ENCODE measurements at regions not wholly inside any gene's neighbourhood (a gene's known extent, or its start where the extent isn't known, plus 50 kb on each side); places are given as distances from the start of the nearest gene placed in this dataset.

DNA sequence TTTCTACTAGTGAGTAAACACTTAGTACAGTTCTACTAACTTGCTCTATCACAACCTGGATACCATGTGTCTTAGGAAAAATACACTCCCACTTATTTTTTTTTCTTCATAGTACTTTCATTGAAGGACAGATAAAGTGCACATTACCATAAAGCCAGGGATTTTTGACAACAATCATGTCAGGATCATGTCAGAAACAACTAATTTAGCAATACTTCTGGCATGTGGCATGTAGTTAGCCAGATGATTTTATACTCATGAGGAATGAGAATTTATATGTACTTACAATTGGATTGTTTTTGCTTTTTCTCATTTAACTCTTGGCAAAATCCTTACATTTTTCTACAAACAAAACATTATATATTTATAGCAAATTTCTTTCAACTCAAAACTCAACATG is 630.7 kb upstream of the GRM3 start:
- Histone ChIP-seq H3K4me3 (no peak overlapping the region), H3K27ac (replicated peaks) (no peak overlapping the region), H3K36me3 (no peaks in the 10 kb centered on the region), H3K4me1 (no peaks in the 10 kb centered on the region), H3K9me3 (replicated peaks) (peaks cover 3% of the 10 kb centered on the region), H3K27me3 (ENCODE audit: low read depth) (no peaks in the 10 kb centered on the region)
- TF ChIP-seq, protein P1, sequence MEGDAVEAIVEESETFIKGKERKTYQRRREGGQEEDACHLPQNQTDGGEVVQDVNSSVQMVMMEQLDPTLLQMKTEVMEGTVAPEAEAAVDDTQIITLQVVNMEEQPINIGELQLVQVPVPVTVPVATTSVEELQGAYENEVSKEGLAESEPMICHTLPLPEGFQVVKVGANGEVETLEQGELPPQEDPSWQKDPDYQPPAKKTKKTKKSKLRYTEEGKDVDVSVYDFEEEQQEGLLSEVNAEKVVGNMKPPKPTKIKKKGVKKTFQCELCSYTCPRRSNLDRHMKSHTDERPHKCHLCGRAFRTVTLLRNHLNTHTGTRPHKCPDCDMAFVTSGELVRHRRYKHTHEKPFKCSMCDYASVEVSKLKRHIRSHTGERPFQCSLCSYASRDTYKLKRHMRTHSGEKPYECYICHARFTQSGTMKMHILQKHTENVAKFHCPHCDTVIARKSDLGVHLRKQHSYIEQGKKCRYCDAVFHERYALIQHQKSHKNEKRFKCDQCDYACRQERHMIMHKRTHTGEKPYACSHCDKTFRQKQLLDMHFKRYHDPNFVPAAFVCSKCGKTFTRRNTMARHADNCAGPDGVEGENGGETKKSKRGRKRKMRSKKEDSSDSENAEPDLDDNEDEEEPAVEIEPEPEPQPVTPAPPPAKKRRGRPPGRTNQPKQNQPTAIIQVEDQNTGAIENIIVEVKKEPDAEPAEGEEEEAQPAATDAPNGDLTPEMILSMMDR (IDR thresholded peaks at IDR 0.05; ENCODE audit: borderline replicate concordance): no peak
- intact Hi-C loops (cut with micrococcal nuclease): no loop called here
- no peak for DNase-seq

DNA sequence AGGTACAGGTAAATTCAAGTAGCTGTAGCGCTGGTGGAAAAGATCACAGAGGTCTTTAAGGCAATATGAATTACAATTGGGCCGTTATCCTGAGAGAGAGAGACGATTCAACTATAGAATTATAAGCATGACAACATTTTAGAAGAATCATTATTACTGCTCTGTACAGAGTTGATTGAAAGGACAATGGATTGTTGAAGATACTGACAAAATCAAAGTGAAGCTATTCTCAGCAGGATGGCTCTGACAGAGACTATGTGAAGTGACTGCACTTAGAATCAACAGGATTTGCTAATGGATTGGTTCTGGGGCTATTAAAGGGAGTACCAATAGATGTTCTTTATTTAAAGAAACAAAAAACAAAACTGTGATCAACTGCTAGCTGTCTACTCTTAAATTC is 634.8 kb upstream of the GRM3 start:
- Histone ChIP-seq H3K27me3 (ENCODE audit: low read depth) (no peaks in the 10 kb centered on the region), H3K36me3 (no peaks in the 10 kb centered on the region), H3K27ac (replicated peaks) (no peak overlapping the region), H3K4me3 (no peak overlapping the region), H3K9me3 (replicated peaks) (peaks cover 12% of the 10 kb centered on the region), H3K4me1 (no peaks in the 10 kb centered on the region)
- DNase-seq: no peak
- intact Hi-C loops (cut with micrococcal nuclease): no loop called here
- TF ChIP-seq, protein P1 (IDR thresholded peaks at IDR 0.05; ENCODE audit: borderline replicate concordance): no peak

DNA sequence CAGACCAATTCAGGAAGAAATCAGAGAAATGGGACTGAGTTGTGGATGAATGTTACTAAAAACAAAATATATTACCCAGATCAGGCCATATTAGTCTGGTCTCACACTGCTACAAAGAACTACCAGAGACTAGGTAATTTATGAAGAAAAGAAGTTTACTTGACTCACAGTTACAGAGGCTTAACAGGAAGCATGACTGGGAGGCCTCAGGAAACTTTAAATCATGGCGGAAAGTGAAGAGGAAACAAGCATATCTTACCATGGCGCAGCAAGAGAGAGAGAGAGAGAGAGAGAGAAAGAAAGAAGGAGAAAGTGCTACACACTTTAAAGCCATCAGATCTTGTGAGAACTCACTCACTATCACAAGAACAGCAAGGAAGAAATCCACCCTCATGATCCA is 636.8 kb upstream of the GRM3 start:
- H3K27me3 ChIP-seq (ENCODE audit: low read depth): no peaks in the 10 kb centered on the region
- H3K27ac ChIP-seq (replicated peaks): no peak overlapping the region
- TF ChIP-seq, protein P1 (IDR thresholded peaks at IDR 0.05; ENCODE audit: borderline replicate concordance): no peak
- no peak overlapping the region for H3K4me3 ChIP-seq
- intact Hi-C loops (cut with micrococcal nuclease): no loop called here
- peaks cover 32% of the 10 kb centered on the region for H3K9me3 ChIP-seq (replicated peaks)
- H3K36me3 ChIP-seq: no peaks in the 10 kb centered on the region
- DNase-seq: no peak
- H3K4me1 ChIP-seq: no peaks in the 10 kb centered on the region

DNA sequence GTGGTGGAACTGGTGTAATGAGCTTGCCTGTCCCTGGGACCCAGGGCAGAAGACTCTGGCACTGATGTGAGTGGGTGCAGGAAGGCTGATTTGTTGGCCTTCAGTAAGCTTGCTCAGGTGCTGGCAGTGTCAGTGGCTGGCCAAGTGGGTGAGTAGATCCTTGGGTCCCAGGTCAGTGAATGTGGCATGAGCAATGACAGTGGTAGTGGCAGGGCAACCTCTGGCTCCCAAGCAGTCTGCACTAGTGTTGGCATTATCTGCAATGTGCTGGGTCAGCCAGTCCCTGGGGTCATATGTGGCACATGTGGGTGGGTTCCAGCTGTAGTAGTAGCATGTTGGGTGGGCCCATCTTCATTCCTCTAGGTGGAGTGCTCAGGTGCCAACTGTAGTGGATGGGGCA is 640.9 kb upstream of the GRM3 start:
- H3K4me1 ChIP-seq: no peaks in the 10 kb centered on the region
- intact Hi-C loops (cut with micrococcal nuclease): no loop called here

DNA sequence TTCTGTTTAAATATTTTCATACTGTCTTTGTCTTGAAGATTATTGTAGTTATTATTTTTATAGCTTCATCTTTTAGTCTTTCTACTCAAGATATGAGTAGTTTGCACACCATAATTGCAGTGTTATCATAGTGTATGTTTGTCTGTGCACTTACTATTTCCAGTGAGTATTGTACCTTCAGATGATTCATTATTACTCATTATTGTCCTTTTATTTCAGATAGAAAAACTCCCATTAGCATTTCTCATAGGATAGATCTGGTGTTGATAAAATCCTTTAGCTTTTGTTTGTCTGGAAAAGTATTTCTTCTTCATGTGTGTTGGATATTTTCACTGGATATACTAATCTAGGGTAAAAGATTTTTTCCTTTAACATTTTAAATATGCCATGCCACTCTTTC is 646.2 kb upstream of the GRM3 start:
- no peaks in the 10 kb centered on the region for H3K36me3 ChIP-seq
- intact Hi-C loops (cut with micrococcal nuclease): no loop called here
- H3K27me3 ChIP-seq (ENCODE audit: low read depth): no peaks in the 10 kb centered on the region
- no peak overlapping the region for H3K4me3 ChIP-seq
- TF ChIP-seq, protein P1 (IDR thresholded peaks at IDR 0.05; ENCODE audit: borderline replicate concordance): no peak
- H3K9me3 ChIP-seq (replicated peaks): peaks cover 72% of the 10 kb centered on the region
- no peaks in the 10 kb centered on the region for H3K4me1 ChIP-seq
- DNase-seq: no peak
- no peak overlapping the region for H3K27ac ChIP-seq (replicated peaks)

More for the DNA sequence above, 640.9 kb upstream of the GRM3 start:
- Histone ChIP-seq H3K27me3 (ENCODE audit: low read depth) (no peaks in the 10 kb centered on the region), H3K4me3 (no peak overlapping the region), H3K27ac (replicated peaks) (no peak overlapping the region), H3K9me3 (replicated peaks) (peaks cover 56% of the 10 kb centered on the region), H3K36me3 (no peaks in the 10 kb centered on the region)
- TF ChIP-seq, protein P1 (IDR thresholded peaks at IDR 0.05; ENCODE audit: borderline replicate concordance): no peak
- DNase-seq: no peak

DNA sequence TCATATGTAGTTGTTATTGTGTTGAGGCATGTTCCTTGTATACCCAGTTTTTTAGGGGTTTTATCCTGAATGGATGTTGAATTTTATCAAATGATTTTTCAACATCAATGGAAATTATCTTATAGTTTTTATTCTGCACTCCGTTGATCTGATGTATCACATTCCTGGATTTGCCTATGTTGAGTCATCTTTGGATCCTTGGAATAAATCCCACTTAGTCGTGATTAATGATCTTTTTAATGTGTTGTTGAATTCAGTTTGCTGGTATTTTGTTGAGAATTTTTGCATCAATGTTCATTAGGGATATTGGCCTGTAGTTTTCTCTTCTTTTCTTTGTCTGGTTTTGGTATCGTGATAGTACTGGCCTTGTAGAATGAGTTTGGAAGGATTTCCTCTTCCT is 648.6 kb upstream of the GRM3 start:
- TF ChIP-seq, protein P1 (IDR thresholded peaks at IDR 0.05; ENCODE audit: borderline replicate concordance): no peak
- H3K36me3 ChIP-seq: no peaks in the 10 kb centered on the region
- H3K27me3 ChIP-seq (ENCODE audit: low read depth): no peaks in the 10 kb centered on the region
- intact Hi-C loops (cut with micrococcal nuclease): no loop called here
- DNase-seq: no peak
- no peaks in the 10 kb centered on the region for H3K4me1 ChIP-seq
- no peak overlapping the region for H3K4me3 ChIP-seq
- peaks cover 52% of the 10 kb centered on the region for H3K9me3 ChIP-seq (replicated peaks)
- H3K27ac ChIP-seq (replicated peaks): no peak overlapping the region

Measured in left ventricle myocardium inferior (tissue), 1 donor.